GM19324 (cell line): ENCODE measurements at regions not wholly inside any gene's neighbourhood (a gene's known extent, or its start where the extent isn't known, plus 50 kb on each side); places are given as distances from the start of the nearest gene placed in this dataset.

Source experiments
- ATAC-seq: cut with Tn5 transposase; IDR thresholded peaks from one replicate; pipeline ENCODE4 v1.9.1; 2021; ENCODE audit warnings: mild to moderate bottlenecking, moderate library complexity; ENCODE audit not compliant: unreplicated experiment, low FRiP score

- no peak for ATAC-seq
These were observed 115.2 kb downstream of the OLFM4 start for GRCh38 chr13:53143757-53144339.

- ATAC-seq = no peak
These were observed 116.2 kb downstream of the OLFM4 start for GRCh38 chr13:53144826-53145225.

- no peak for ATAC-seq
These were observed 122.0 kb downstream of the OLFM4 start for GRCh38 chr13:53150568-53150967.

- peak; percentile 72 for ATAC-seq
These were observed 122.9 kb downstream of the OLFM4 start for GRCh38 chr13:53151336-53152056.

- no peak for ATAC-seq
These were observed 123.4 kb downstream of the OLFM4 start for GRCh38 chr13:53152057-53152421.

GRCh38 chr13:53158201-53158600 is 129.6 kb downstream of the OLFM4 start:
- no peak for ATAC-seq

GRCh38 chr13:53159431-53159830 is 130.8 kb downstream of the OLFM4 start:
- no peak for ATAC-seq

GRCh38 chr13:53160211-53160610 is 131.6 kb downstream of the OLFM4 start:
- no peak for ATAC-seq

- no peak for ATAC-seq
These were observed 132.6 kb downstream of the OLFM4 start for GRCh38 chr13:53161251-53161650.

- no peak for ATAC-seq
These were observed 136.6 kb downstream of the OLFM4 start for GRCh38 chr13:53165261-53165660.

GRCh38 chr13:53167561-53167960 is 138.9 kb downstream of the OLFM4 start:
- no peak for ATAC-seq

GRCh38 chr13:53170910-53171309 is 142.3 kb downstream of the OLFM4 start:
- ATAC-seq = no peak

- no peak for ATAC-seq
These were observed 145.9 kb downstream of the OLFM4 start for GRCh38 chr13:53174545-53174944.

- ATAC-seq = no peak
These were observed 152.1 kb downstream of the OLFM4 start for GRCh38 chr13:53180684-53181083.

- ATAC-seq = no peak
These were observed 154.1 kb downstream of the OLFM4 start for GRCh38 chr13:53182724-53183123.

- no peak for ATAC-seq
These were observed 159.5 kb downstream of the OLFM4 start for GRCh38 chr13:53188120-53188519.

- ATAC-seq = no peak
These were observed 160.5 kb downstream of the OLFM4 start for GRCh38 chr13:53189162-53189561.

GRCh38 chr13:53191091-53191490 is 162.5 kb downstream of the OLFM4 start:
- no peak for ATAC-seq

GRCh38 chr13:53197424-53197823 is 168.8 kb downstream of the OLFM4 start:
- no peak for ATAC-seq

GRCh38 chr13:53198017-53198416 is 169.4 kb downstream of the OLFM4 start:
- ATAC-seq = no peak

- ATAC-seq = no peak
These were observed 170.1 kb downstream of the OLFM4 start for GRCh38 chr13:53198736-53199135.

GRCh38 chr13:53200075-53200474 is 171.5 kb downstream of the OLFM4 start:
- no peak for ATAC-seq
